ENCODE measurements at regions not wholly inside any gene's neighbourhood (a gene's known extent, or its start where the extent isn't known, plus 50 kb on each side); places are given as distances from the start of the nearest gene placed in this dataset.
A peak's percentile ranks its signal among the peaks of the same experiment; 100 is the strongest.

DNA sequence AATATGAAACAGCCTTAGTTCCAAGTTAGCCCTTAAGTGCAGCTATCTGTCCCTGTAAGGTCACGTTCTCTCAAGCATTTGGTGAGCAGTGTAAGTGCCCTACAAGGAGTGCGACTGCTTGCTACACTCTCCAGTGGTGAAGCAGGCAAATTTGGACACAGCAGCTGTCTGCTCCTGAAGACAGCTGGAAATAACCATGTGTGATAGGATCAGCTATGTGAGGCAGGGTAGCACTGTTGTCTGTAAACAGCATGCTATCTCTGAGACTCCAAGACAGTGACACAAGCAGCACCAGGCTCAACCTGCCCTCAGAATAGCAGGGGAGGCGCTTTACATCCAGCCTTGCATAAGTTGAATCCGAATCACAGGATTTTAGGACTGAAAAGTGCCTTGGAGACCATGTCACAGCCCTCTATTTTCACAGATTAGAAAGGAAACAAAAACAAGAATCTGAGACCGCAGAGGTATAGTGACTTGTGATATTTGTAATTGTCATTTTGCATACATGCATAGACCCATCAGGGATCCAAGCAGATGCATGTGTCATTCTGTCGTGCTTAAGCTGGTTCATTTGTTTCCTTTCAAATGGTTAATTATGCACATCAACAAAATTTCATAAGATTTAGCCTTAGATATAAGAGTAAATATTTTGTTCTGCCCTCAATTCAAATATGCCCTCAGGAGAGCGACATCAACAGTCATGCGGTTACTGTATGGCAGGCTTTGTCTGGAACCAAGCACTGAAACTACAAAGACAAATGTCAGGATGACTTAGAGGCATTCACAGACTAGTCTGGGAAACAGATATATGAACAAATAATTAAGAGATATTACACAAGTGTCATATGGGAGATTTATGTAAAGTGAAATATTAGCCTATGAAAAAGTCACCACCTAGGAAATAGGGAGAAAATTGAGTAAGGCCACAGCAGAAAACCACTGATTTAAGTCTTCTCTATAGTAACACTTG, 134.9 kb upstream of the NRIP1 start:
- DNase-seq: no peak
- Histone ChIP-seq H3K9me3 (no peaks in the 10 kb centered on the region), H3K4me1 (no peaks in the 10 kb centered on the region), H3K27ac (no peak overlapping the region), H3K27me3 (ENCODE audit: low read depth) (no peaks in the 10 kb centered on the region), H3K4me3 (no peak overlapping the region), H3K36me3 (no peaks in the 10 kb centered on the region)
- intact Hi-C loops (cut with DNase I): no loop called here
- TF ChIP-seq, protein P1, sequence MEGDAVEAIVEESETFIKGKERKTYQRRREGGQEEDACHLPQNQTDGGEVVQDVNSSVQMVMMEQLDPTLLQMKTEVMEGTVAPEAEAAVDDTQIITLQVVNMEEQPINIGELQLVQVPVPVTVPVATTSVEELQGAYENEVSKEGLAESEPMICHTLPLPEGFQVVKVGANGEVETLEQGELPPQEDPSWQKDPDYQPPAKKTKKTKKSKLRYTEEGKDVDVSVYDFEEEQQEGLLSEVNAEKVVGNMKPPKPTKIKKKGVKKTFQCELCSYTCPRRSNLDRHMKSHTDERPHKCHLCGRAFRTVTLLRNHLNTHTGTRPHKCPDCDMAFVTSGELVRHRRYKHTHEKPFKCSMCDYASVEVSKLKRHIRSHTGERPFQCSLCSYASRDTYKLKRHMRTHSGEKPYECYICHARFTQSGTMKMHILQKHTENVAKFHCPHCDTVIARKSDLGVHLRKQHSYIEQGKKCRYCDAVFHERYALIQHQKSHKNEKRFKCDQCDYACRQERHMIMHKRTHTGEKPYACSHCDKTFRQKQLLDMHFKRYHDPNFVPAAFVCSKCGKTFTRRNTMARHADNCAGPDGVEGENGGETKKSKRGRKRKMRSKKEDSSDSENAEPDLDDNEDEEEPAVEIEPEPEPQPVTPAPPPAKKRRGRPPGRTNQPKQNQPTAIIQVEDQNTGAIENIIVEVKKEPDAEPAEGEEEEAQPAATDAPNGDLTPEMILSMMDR (IDR thresholded peaks at IDR 0.05): no peak
- ATAC-seq: no peak

DNA sequence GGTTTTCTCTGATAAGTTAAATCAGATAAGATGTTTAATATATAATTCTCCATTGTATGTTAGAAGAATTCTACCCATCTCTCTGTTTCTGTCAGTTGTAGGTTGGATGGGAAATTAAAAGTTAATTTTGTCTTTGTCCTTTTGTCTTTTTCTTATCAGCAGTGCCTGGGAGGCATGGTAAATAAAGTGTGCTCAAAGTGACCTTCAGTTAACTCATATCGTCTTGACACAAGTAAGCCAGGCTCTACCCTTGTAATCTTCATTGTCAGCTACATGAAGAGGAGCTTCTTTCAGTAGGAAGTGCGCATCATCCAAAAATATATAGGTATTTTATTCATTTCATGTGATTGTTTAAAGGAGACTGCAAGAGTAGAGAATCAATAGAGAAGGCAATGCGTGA, 138.9 kb upstream of the NRIP1 start:
- TF ChIP-seq, protein P1 (IDR thresholded peaks at IDR 0.05): no peak
- no peak for ATAC-seq
- H3K27me3 ChIP-seq (ENCODE audit: low read depth): no peaks in the 10 kb centered on the region
- no peak for DNase-seq
- H3K9me3 ChIP-seq: no peaks in the 10 kb centered on the region
- intact Hi-C loops (cut with DNase I): no loop called here
- H3K36me3 ChIP-seq: no peaks in the 10 kb centered on the region
- H3K4me3 ChIP-seq: no peak overlapping the region
- no peaks in the 10 kb centered on the region for H3K4me1 ChIP-seq
- H3K27ac ChIP-seq: no peak overlapping the region

DNA sequence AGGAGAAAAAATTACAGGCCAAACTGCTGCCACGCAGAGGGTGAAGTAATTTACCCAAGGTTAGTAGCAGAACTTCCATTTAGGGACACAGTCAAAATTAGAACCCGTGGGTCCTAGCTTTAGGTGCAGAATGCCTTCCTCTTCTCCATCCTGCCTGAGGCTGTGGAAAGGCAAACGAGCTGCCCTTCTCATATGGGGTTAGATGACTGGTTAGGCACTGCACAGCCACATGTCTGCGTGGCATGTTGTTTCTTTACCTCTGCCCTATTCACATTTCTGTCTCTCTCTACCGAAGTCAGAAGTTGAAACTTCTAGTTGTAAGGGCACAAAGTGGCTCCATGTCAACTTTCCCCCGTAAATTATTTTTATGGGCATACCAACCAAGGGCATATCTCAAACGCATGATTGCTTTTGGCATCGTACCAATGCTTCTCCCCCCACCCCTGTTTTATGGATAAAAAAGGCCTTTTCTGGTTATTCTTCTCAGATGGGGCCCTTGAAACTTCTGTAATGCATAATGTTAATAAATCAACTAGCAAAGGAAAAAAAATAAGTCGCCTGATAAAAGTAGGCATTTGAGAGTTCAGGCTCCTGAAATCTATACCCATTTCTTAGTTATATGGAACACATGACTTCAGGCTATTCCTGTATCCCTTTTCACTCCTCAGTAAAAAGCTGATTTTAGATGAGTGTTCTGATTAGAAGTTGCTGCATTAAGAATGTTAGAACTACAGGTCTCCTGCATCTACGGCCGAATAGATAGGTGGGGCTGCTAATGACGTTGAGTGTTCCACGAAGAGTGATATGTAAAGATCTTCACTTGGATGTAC, 139.6 kb upstream of the NRIP1 start:
- TF ChIP-seq, protein P1 (IDR thresholded peaks at IDR 0.05): no peak
- DNase-seq (no peak), ATAC-seq (peak in 1 of 2 donors; percentile 40)
- Histone ChIP-seq H3K4me1 (no peaks in the 10 kb centered on the region), H3K36me3 (no peaks in the 10 kb centered on the region), H3K9me3 (no peaks in the 10 kb centered on the region), H3K27ac (no peak overlapping the region), H3K4me3 (no peak overlapping the region), H3K27me3 (ENCODE audit: low read depth) (no peaks in the 10 kb centered on the region)
- intact Hi-C loops (cut with DNase I): no loop called here

DNA sequence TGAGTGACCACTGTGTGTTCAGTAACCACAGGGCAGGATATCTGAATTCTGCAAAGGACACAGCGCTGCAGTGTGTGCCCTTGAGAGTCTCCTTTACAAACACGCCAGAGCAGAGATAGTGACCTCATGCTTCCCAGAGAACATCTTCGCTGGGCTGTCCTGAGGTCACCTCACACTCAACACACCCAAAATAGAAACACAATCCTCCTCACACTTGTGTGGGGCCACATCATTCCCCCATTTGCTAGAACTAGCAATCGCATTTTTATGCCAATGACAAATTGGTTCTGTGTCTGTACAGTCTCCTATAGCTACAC, 140.1 kb upstream of the NRIP1 start:
- no peak for DNase-seq
- no peak for ATAC-seq
- H3K27ac ChIP-seq: no peak overlapping the region
- intact Hi-C loops (cut with DNase I): no loop called here
- no peaks in the 10 kb centered on the region for H3K36me3 ChIP-seq
- no peaks in the 10 kb centered on the region for H3K27me3 ChIP-seq (ENCODE audit: low read depth)
- no peak overlapping the region for H3K4me3 ChIP-seq
- TF ChIP-seq, protein P1 (IDR thresholded peaks at IDR 0.05): no peak
- no peaks in the 10 kb centered on the region for H3K4me1 ChIP-seq
- no peaks in the 10 kb centered on the region for H3K9me3 ChIP-seq

DNA sequence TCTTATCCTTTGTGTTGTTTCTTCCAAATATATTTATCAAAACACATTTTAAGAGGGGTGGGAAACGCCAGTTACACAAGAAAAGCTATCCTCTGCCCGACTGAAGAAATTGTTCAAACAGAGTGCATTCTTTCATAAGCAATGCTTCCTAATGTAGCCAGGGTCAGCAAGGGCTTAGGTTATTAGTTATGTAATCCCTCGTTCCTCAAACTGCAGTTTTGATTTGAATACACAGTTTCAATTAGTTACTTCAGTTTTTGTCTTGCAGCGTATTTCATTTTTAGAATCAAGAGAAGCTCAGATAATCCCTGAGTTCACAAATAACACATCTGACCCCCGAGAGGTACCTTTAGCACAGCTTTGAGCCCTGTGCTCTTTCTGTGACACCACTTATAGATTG, 141.7 kb upstream of the NRIP1 start:
- intact Hi-C loops (cut with DNase I): no loop called here
- ATAC-seq: peak; percentile 49 to 61
- Histone ChIP-seq H3K4me3 (no peak overlapping the region), H3K27ac (no peak overlapping the region), H3K4me1 (peaks cover 9% of the 10 kb centered on the region), H3K36me3 (no peaks in the 10 kb centered on the region), H3K9me3 (no peaks in the 10 kb centered on the region), H3K27me3 (ENCODE audit: low read depth) (no peaks in the 10 kb centered on the region)
- DNase-seq: no peak
- TF ChIP-seq, protein P1 (IDR thresholded peaks at IDR 0.05): no peak
